ENCODE measurements at regions not wholly inside any gene's neighbourhood (a gene's known extent, or its start where the extent isn't known, plus 50 kb on each side); places are given as distances from the start of the nearest gene placed in this dataset.
"Not testable (repeated sequence)": the region's sequence is repeated elsewhere in the genome, so short reads cannot be mapped to it uniquely, and the experiment has no call there.

GRCh38 chr5:117337064-117337749 is 762.6 kb upstream of the SEMA6A start:
- Histone ChIP-seq H3K36me3 (no peaks in the 10 kb centered on the region), H3K4me3 (no peak overlapping the region), H3K27me3 (no peaks in the 10 kb centered on the region), H3K9me3 (no peaks in the 10 kb centered on the region)
- no peak for DNase-seq

- no peaks in the 10 kb centered on the region for H3K9me3 ChIP-seq
- no peak for DNase-seq
- H3K36me3 ChIP-seq, result no peaks in the 10 kb centered on the region
- H3K27me3 ChIP-seq, result no peaks in the 10 kb centered on the region
- H3K4me3 ChIP-seq, result no peak overlapping the region
These were observed 761.6 kb upstream of the SEMA6A start for GRCh38 chr5:117336208-117336607.

GRCh38 chr5:117333011-117333410 is 758.4 kb upstream of the SEMA6A start:
- Histone ChIP-seq H3K4me3 (no peak overlapping the region), H3K9me3 (no peaks in the 10 kb centered on the region), H3K36me3 (no peaks in the 10 kb centered on the region), H3K27me3 (no peaks in the 10 kb centered on the region)
- DNase-seq, result no peak

GRCh38 chr5:117332341-117332740 is 757.7 kb upstream of the SEMA6A start:
- H3K4me3 ChIP-seq, result no peak overlapping the region
- no peaks in the 10 kb centered on the region for H3K9me3 ChIP-seq
- H3K27me3 ChIP-seq, result no peaks in the 10 kb centered on the region
- no peak for DNase-seq
- H3K36me3 ChIP-seq, result no peaks in the 10 kb centered on the region

- H3K27me3 ChIP-seq, result no peaks in the 10 kb centered on the region; the same call in 1 of the 2 replicates
These were observed 752.9 kb upstream of the SEMA6A start for GRCh38 chr5:117327511-117327910.

GRCh38 chr5:117326997-117327396 is 752.4 kb upstream of the SEMA6A start:
- no peak for DNase-seq
- Histone ChIP-seq H3K4me3 (no peak overlapping the region), H3K27me3 (no peaks in the 10 kb centered on the region; the same call in 1 of the 2 replicates), H3K36me3 (no peaks in the 10 kb centered on the region), H3K9me3 (no peaks in the 10 kb centered on the region)

More at GRCh38 chr5:117327511-117327910, 752.9 kb upstream of the SEMA6A start:
- Histone ChIP-seq H3K4me3 (no peak overlapping the region), H3K36me3 (no peaks in the 10 kb centered on the region), H3K9me3 (no peaks in the 10 kb centered on the region)
- no peak for DNase-seq

- Histone ChIP-seq H3K4me3 (no peak overlapping the region), H3K27me3 (no peaks in the 10 kb centered on the region; the same call in 1 of the 2 replicates), H3K36me3 (no peaks in the 10 kb centered on the region), H3K9me3 (no peaks in the 10 kb centered on the region)
- no peak for DNase-seq
These were observed 743.9 kb upstream of the SEMA6A start for GRCh38 chr5:117318528-117318927.

- no peak for DNase-seq
- no peaks in the 10 kb centered on the region; the same call in 1 of the 2 replicates for H3K27me3 ChIP-seq
- no peaks in the 10 kb centered on the region for H3K36me3 ChIP-seq
- no peak overlapping the region for H3K4me3 ChIP-seq
- no peaks in the 10 kb centered on the region for H3K9me3 ChIP-seq
These were observed 740.5 kb upstream of the SEMA6A start for GRCh38 chr5:117315170-117315569.

- H3K4me3 ChIP-seq, H3K36me3 ChIP-seq, DNase-seq, H3K9me3 ChIP-seq, H3K27me3 ChIP-seq: not testable (repeated sequence)
These were observed 730.0 kb upstream of the SEMA6A start for GRCh38 chr5:117304512-117305107.

GRCh38 chr5:117302949-117303348 is 728.3 kb upstream of the SEMA6A start:
- H3K4me3 ChIP-seq, result no peak overlapping the region
- no peaks in the 10 kb centered on the region for H3K27me3 ChIP-seq
- no peaks in the 10 kb centered on the region for H3K36me3 ChIP-seq
- no peak for DNase-seq
- no peaks in the 10 kb centered on the region for H3K9me3 ChIP-seq

- Histone ChIP-seq H3K4me3 (no peak overlapping the region), H3K36me3 (no peaks in the 10 kb centered on the region), H3K9me3 (no peaks in the 10 kb centered on the region), H3K27me3 (no peaks in the 10 kb centered on the region)
- no peak for DNase-seq
These were observed 727.9 kb upstream of the SEMA6A start for GRCh38 chr5:117302473-117302872.

- Histone ChIP-seq H3K36me3 (no peaks in the 10 kb centered on the region), H3K27me3 (no peaks in the 10 kb centered on the region), H3K4me3 (no peak overlapping the region), H3K9me3 (no peaks in the 10 kb centered on the region)
- no peak for DNase-seq
These were observed 725.3 kb upstream of the SEMA6A start for GRCh38 chr5:117299936-117300328.

- no peak for DNase-seq
- H3K9me3 ChIP-seq, result no peaks in the 10 kb centered on the region
- no peaks in the 10 kb centered on the region for H3K27me3 ChIP-seq
- H3K4me3 ChIP-seq, result no peak overlapping the region
- no peaks in the 10 kb centered on the region for H3K36me3 ChIP-seq
These were observed 724.8 kb upstream of the SEMA6A start for GRCh38 chr5:117299224-117299935.

GRCh38 chr5:117296872-117297271 is 722.2 kb upstream of the SEMA6A start:
- Histone ChIP-seq H3K27me3 (no peaks in the 10 kb centered on the region), H3K36me3 (no peaks in the 10 kb centered on the region), H3K4me3 (no peak overlapping the region), H3K9me3 (no peaks in the 10 kb centered on the region)
- DNase-seq, result no peak

GRCh38 chr5:117295941-117296340 is 721.3 kb upstream of the SEMA6A start:
- H3K36me3 ChIP-seq, result no peaks in the 10 kb centered on the region
- no peaks in the 10 kb centered on the region for H3K27me3 ChIP-seq
- H3K4me3 ChIP-seq, result no peak overlapping the region
- no peaks in the 10 kb centered on the region for H3K9me3 ChIP-seq
- DNase-seq, result no peak

- H3K27me3 ChIP-seq, result no peaks in the 10 kb centered on the region
- no peaks in the 10 kb centered on the region for H3K9me3 ChIP-seq
- no peak overlapping the region for H3K4me3 ChIP-seq
- DNase-seq, result no peak
- H3K36me3 ChIP-seq, result no peaks in the 10 kb centered on the region
These were observed 712.2 kb upstream of the SEMA6A start for GRCh38 chr5:117286813-117287212.

- H3K4me3 ChIP-seq, result no peak overlapping the region
- no peaks in the 10 kb centered on the region for H3K9me3 ChIP-seq
- H3K36me3 ChIP-seq, result no peaks in the 10 kb centered on the region
- no peaks in the 10 kb centered on the region for H3K27me3 ChIP-seq
- DNase-seq, result no peak
These were observed 697.0 kb upstream of the SEMA6A start for GRCh38 chr5:117271656-117272055.

GRCh38 chr5:117266280-117266679 is 691.7 kb upstream of the SEMA6A start:
- Histone ChIP-seq H3K4me3 (no peak overlapping the region), H3K9me3 (no peaks in the 10 kb centered on the region), H3K36me3 (no peaks in the 10 kb centered on the region), H3K27me3 (no peaks in the 10 kb centered on the region)
- no peak for DNase-seq
